Keratinocyte (primary cell): ENCODE measurements at regions not wholly inside any gene's neighbourhood (a gene's known extent, or its start where the extent isn't known, plus 50 kb on each side); places are given as distances from the start of the nearest gene placed in this dataset.

Experiments used
- DNase-seq: peaks from one replicate; pipeline ENCODE4 v3.0.0-alpha.2; 2011; ENCODE audit warnings: low read depth, missing footprints, low spot score
- FAIRE-seq: peaks from 2 replicates; lab custom pipeline; 2011; peaks lifted over from hg19 to GRCh38; lab: Jason Lieb, UNC
- H2AFZ ChIP-seq: 2 replicates; pipeline ENCODE4 v1.6.0; 2012; ENCODE audit warnings: low read length, control low read depth, inconsistent platforms; ENCODE audit not compliant: control insufficient read depth
- H3K27ac ChIP-seq: 2 replicates; pipeline ENCODE4 v1.5.1; 2011; ENCODE audit warnings: low read length; ENCODE audit not compliant: control insufficient read depth, insufficient read depth
- H3K27me3 ChIP-seq: 3 replicates; pipeline ENCODE4 v1.6.0; 2011; ENCODE audit warnings: low read length; ENCODE audit not compliant: control insufficient read depth, insufficient read depth; ENCODE audit errors: extremely low read depth
- H3K36me3 ChIP-seq, 2 experiments: 2 replicates in 1 of 2; 3 replicates in 1 of 2; pipeline ENCODE4 v1.5.1; 2011; ENCODE audit warnings: low read length in 2 of 2, mild to moderate bottlenecking in 1 of 2; ENCODE audit not compliant: control insufficient read depth in 2 of 2, insufficient read depth in 2 of 2; ENCODE audit errors: extremely low read depth in 1 of 2
- H3K4me1 ChIP-seq: 3 replicates; pipeline ENCODE4 v1.5.1; 2011; ENCODE audit warnings: low read length; ENCODE audit not compliant: control insufficient read depth, insufficient read depth; ENCODE audit errors: extremely low read depth
- H3K4me2 ChIP-seq: 3 replicates; pipeline ENCODE4 v1.6.0; 2011; ENCODE audit warnings: low read depth, low read length; ENCODE audit not compliant: control insufficient read depth, insufficient read depth; ENCODE audit errors: extremely low read depth
- H3K4me3 ChIP-seq, 3 experiments: fragments of 200-600 bp in 1 of 3; sonication (generic) in 1 of 3; 2 replicates in 2 of 3; 3 replicates in 1 of 3; pipeline ENCODE4 v1.5.1; 2011 to 2016; ENCODE audit warnings: low read length in 3 of 3, mild to moderate bottlenecking in 3 of 3, control low read depth in 2 of 3, inconsistent platforms in 1 of 3, low read depth in 1 of 3, mixed read lengths in 1 of 3, mixed run types in 1 of 3, moderate library complexity in 1 of 3; ENCODE audit not compliant: control insufficient read depth in 2 of 3, insufficient read depth in 2 of 3; ENCODE audit errors: extremely low read depth in 1 of 3
- H3K79me2 ChIP-seq: 2 replicates; pipeline ENCODE4 v1.6.0; 2012; ENCODE audit warnings: low read length; ENCODE audit not compliant: control insufficient read depth, insufficient read depth
- H3K9ac ChIP-seq: 3 replicates; pipeline ENCODE4 v1.6.0; 2011; ENCODE audit warnings: low read length; ENCODE audit not compliant: control insufficient read depth, insufficient read depth; ENCODE audit errors: extremely low read depth
- H3K9me1 ChIP-seq: 3 replicates; pipeline ENCODE4 v1.6.0; 2011; ENCODE audit warnings: low read length; ENCODE audit not compliant: control insufficient read depth, insufficient read depth; ENCODE audit errors: extremely low read depth
- H3K9me3 ChIP-seq: 2 replicates; pipeline ENCODE4 v1.5.1; 2012; ENCODE audit warnings: low read depth, low read length; ENCODE audit not compliant: control insufficient read depth
- H4K20me1 ChIP-seq: 3 replicates; pipeline ENCODE4 v1.6.0; 2011; ENCODE audit warnings: low read length; ENCODE audit not compliant: control insufficient read depth, insufficient read depth; ENCODE audit errors: extremely low read depth
- CTCF ChIP-seq, 3 experiments: IDR thresholded peaks in 1 of 3; conservative IDR thresholded peaks in 1 of 3; optimal IDR thresholded peaks in 1 of 3; 2 replicates in 2 of 3; 3 replicates in 1 of 3; pipeline versions ENCODE3 to v1.5.1; 2011; ENCODE audit warnings: low read length in 3 of 3, mild to moderate bottlenecking in 3 of 3, moderate library complexity in 2 of 3, control low read depth in 1 of 3, inconsistent platforms in 1 of 3; ENCODE audit not compliant: insufficient read depth in 2 of 3; ENCODE audit errors: extremely low read depth in 1 of 3
- EZH2 ChIP-seq: IDR thresholded peaks from one replicate; pipeline ENCODE4 v1.6.1; 2012; ENCODE audit warnings: inconsistent platforms, mild to moderate bottlenecking, low read length, moderate library complexity
- dilution Hi-C: fragments of 300-500 bp; cut with MboI; formaldehyde crosslinking; loops from one replicate; pipeline ENCODE4 v1.7.0; 2020; ENCODE audit warnings: low sequenced_read_pairs; ENCODE audit not compliant: extremely low pct_ligation_motif_present

- Histone ChIP-seq H4K20me1 (no peaks in the 10 kb centered on the region), H3K79me2 (no peaks in the 10 kb centered on the region), H3K4me1 (no peaks in the 10 kb centered on the region), H3K9me1 (no peaks in the 10 kb centered on the region), H2AFZ (no peak overlapping the region), H3K9ac (no peak overlapping the region), H3K9me3 (no peaks in the 10 kb centered on the region), H3K4me2 (no peak overlapping the region), H3K4me3 (no peak overlapping the region), H3K27ac (no peak overlapping the region), H3K36me3 (no peaks in the 10 kb centered on the region), H3K27me3 (no peaks in the 10 kb centered on the region)
- TF ChIP-seq EZH2 (no peak), CTCF (optimal IDR thresholded peaks at IDR 0.05 in 1 of 3, IDR thresholded peaks at IDR 0.05 in 1 of 3, conservative IDR thresholded peaks at IDR 0.05 in 1 of 3; ENCODE audit: extremely low read depth in 1 of 3, insufficient read depth in 2 of 3, low read length in 3 of 3) (no peak)
- dilution Hi-C loops = no loop called here
- FAIRE-seq (no peak), DNase-seq (no peak)
Measured at GRCh38 chr10:84706875-84707274, 378.5 kb downstream of the CCSER2 start.

GRCh38 chr10:84715911-84716310, 387.5 kb downstream of the CCSER2 start:
- Histone ChIP-seq H3K27me3 (no peaks in the 10 kb centered on the region), H3K9me1 (no peaks in the 10 kb centered on the region), H3K9ac (no peak overlapping the region), H3K4me1 (no peaks in the 10 kb centered on the region), H3K4me3 (no peak overlapping the region), H4K20me1 (no peaks in the 10 kb centered on the region), H3K79me2 (no peaks in the 10 kb centered on the region), H3K4me2 (no peak overlapping the region), H3K9me3 (no peaks in the 10 kb centered on the region), H3K27ac (no peak overlapping the region), H3K36me3 (no peaks in the 10 kb centered on the region), H2AFZ (no peak overlapping the region)
- DNase-seq (no peak), FAIRE-seq (no peak)
- TF ChIP-seq EZH2 (no peak), CTCF (optimal IDR thresholded peaks at IDR 0.05 in 1 of 3, IDR thresholded peaks at IDR 0.05 in 1 of 3, conservative IDR thresholded peaks at IDR 0.05 in 1 of 3; ENCODE audit: extremely low read depth in 1 of 3, insufficient read depth in 2 of 3, low read length in 3 of 3) (peak; percentile 55 to 73 (median 66))
- dilution Hi-C loops = no loop called here
